Trophoblast cell (in vitro differentiated cells and primary cell): ENCODE measurements at regions not wholly inside any gene's neighbourhood (a gene's known extent, or its start where the extent isn't known, plus 50 kb on each side); places are given as distances from the start of the nearest gene placed in this dataset.

ENCODE experiments used
- DNase-seq, 2 donors: peaks; one replicate each; pipeline ENCODE4 v3.0.0-alpha.2; 2016
- H2AFZ ChIP-seq: 2 replicates; pipeline ENCODE4 v1.6.1; 2013; ENCODE audit warnings: low read length, moderate library complexity, mild to moderate bottlenecking; ENCODE audit not compliant: insufficient read depth, poor library complexity
- H2AK5ac ChIP-seq: 2 replicates; pipeline ENCODE4 v1.6.1; 2013; ENCODE audit warnings: mild to moderate bottlenecking, low read length
- H2BK120ac ChIP-seq: 2 replicates; pipeline ENCODE4 v1.6.1; 2013; ENCODE audit warnings: low read length, mild to moderate bottlenecking, moderate library complexity; ENCODE audit not compliant: insufficient read depth, poor library complexity
- H2BK12ac ChIP-seq: 2 replicates; pipeline ENCODE4 v1.6.1; 2013; ENCODE audit warnings: mild to moderate bottlenecking, low read length, moderate library complexity
- H2BK5ac ChIP-seq: 2 replicates; pipeline ENCODE4 v1.6.1; 2013; ENCODE audit warnings: low read length, low read depth, moderate library complexity, mild to moderate bottlenecking; ENCODE audit not compliant: poor library complexity
- H3K14ac ChIP-seq: 2 replicates; pipeline ENCODE4 v1.6.1; 2013; ENCODE audit warnings: mild to moderate bottlenecking, low read length
- H3K18ac ChIP-seq: 2 replicates; pipeline ENCODE4 v1.6.1; 2013; ENCODE audit warnings: mild to moderate bottlenecking, low read length
- H3K23ac ChIP-seq: 2 replicates; pipeline ENCODE4 v1.6.1; 2013; ENCODE audit warnings: low read length
- H3K27ac ChIP-seq: 2 replicates; pipeline ENCODE4 v1.5.1; 2013; ENCODE audit warnings: low read depth, mild to moderate bottlenecking, inconsistent platforms, low read length, moderate library complexity
- H3K27me3 ChIP-seq: 2 replicates; pipeline ENCODE4 v1.6.1; 2013; ENCODE audit warnings: inconsistent platforms, mild to moderate bottlenecking, low read length, moderate library complexity; ENCODE audit not compliant: insufficient read depth
- H3K36me3 ChIP-seq, 2 experiments: 1 replicate in 1 of 2; 2 replicates in 1 of 2; pipeline ENCODE4 v1.6.1; 2013; ENCODE audit warnings: low read length in 2 of 2, mild to moderate bottlenecking in 2 of 2, moderate library complexity in 1 of 2; ENCODE audit not compliant: insufficient read depth in 2 of 2, control insufficient read depth in 1 of 2
- H3K4ac ChIP-seq: 2 replicates; pipeline ENCODE4 v1.6.1; 2013; ENCODE audit warnings: low read depth, mild to moderate bottlenecking, low read length, moderate library complexity
- H3K4me1 ChIP-seq, 2 experiments: 1 replicate in 1 of 2; 2 replicates in 1 of 2; pipeline ENCODE4 v1.6.1; 2013; ENCODE audit warnings: low read length in 2 of 2, mild to moderate bottlenecking in 2 of 2, moderate library complexity in 1 of 2; ENCODE audit not compliant: insufficient read depth in 2 of 2, control insufficient read depth in 1 of 2
- H3K4me2 ChIP-seq: 2 replicates; pipeline ENCODE4 v1.6.1; 2013; ENCODE audit warnings: inconsistent platforms, mild to moderate bottlenecking, low read length, moderate library complexity
- H3K4me3 ChIP-seq: 2 replicates; pipeline ENCODE4 v1.5.1; 2013; ENCODE audit warnings: mild to moderate bottlenecking, low read depth, low read length, inconsistent platforms
- H3K79me1 ChIP-seq: one replicate; pipeline ENCODE4 v1.6.1; 2013; ENCODE audit warnings: low read length
- H3K79me2 ChIP-seq: 2 replicates; pipeline ENCODE4 v1.6.1; 2013; ENCODE audit warnings: low read length, mild to moderate bottlenecking; ENCODE audit not compliant: control insufficient read depth, insufficient read depth, poor library complexity
- H3K9ac ChIP-seq: 2 replicates; pipeline ENCODE4 v1.6.1; 2013; ENCODE audit warnings: mild to moderate bottlenecking, low read length
- H3K9me3 ChIP-seq: 2 replicates; pipeline ENCODE4 v1.6.1; 2013; ENCODE audit warnings: low read depth, mild to moderate bottlenecking, control low read depth, inconsistent platforms, low read length; ENCODE audit not compliant: insufficient read depth
- H4K12ac ChIP-seq: 2 replicates; pipeline ENCODE4 v1.6.1; 2013; ENCODE audit warnings: low read depth, mild to moderate bottlenecking, low read length, moderate library complexity
- H4K8ac ChIP-seq: 2 replicates; pipeline ENCODE4 v1.6.1; 2013; ENCODE audit warnings: low read depth, mild to moderate bottlenecking, low read length, moderate library complexity
- H4K91ac ChIP-seq: one replicate; pipeline ENCODE4 v1.6.1; 2013; ENCODE audit warnings: low read depth, mild to moderate bottlenecking, low read length, moderate library complexity
- WGBS: extraction: QIAGEN DNeasy Blood & Tissue Kit; methylation state at CpG from one replicate; pipeline ENCODE4 v1.1.7; 2013; ENCODE audit warnings: missing lambda C conversion rate; ENCODE audit not compliant: insufficient read length, insufficient coverage; ENCODE audit errors: extremely low coverage; 5-methylcytosine and 5-hydroxymethylcytosine counted together

- no peak overlapping the region for H2BK120ac ChIP-seq
- no peak overlapping the region for H4K91ac ChIP-seq
- H3K36me3 ChIP-seq: no peaks in the 10 kb centered on the region
- H4K12ac ChIP-seq: no peak overlapping the region
- H3K27me3 ChIP-seq: no peaks in the 10 kb centered on the region
- no peaks in the 10 kb centered on the region for H3K9me3 ChIP-seq
- WGBS: no CpG with 5 or more reads among the region's 4 CpGs
- H3K79me1 ChIP-seq: no peaks in the 10 kb centered on the region
- H2AFZ ChIP-seq: no peak overlapping the region
- H3K4me2 ChIP-seq: no peak overlapping the region
- H2AK5ac ChIP-seq: no peak overlapping the region
- H3K4me3 ChIP-seq: no peak overlapping the region
- H3K4me1 ChIP-seq: no peaks in the 10 kb centered on the region
- DNase-seq: no peak
- no peak overlapping the region for H2BK5ac ChIP-seq
- H2BK12ac ChIP-seq: no peak overlapping the region
- no peaks in the 10 kb centered on the region for H3K79me2 ChIP-seq
- no peak overlapping the region for H3K18ac ChIP-seq
- H3K4ac ChIP-seq: no peak overlapping the region
- H3K9ac ChIP-seq: no peak overlapping the region
- no peak overlapping the region for H3K27ac ChIP-seq
- H3K14ac ChIP-seq: no peak overlapping the region
- H3K23ac ChIP-seq: no peak overlapping the region
- no peak overlapping the region for H4K8ac ChIP-seq
These were observed 270.3 kb downstream of the RWDD3 start for GRCh38 chr1:95504321-95504720.

- Histone ChIP-seq H4K8ac (no peak overlapping the region), H2BK120ac (no peak overlapping the region), H3K79me2 (no peaks in the 10 kb centered on the region), H3K9ac (no peak overlapping the region), H2AFZ (no peak overlapping the region), H2BK5ac (no peak overlapping the region), H3K4me2 (no peak overlapping the region), H4K12ac (no peak overlapping the region), H3K27ac (no peak overlapping the region), H3K27me3 (no peaks in the 10 kb centered on the region), H3K23ac (no peak overlapping the region), H3K36me3 (no peaks in the 10 kb centered on the region), H3K4me1 (no peaks in the 10 kb centered on the region), H3K4ac (no peak overlapping the region), H3K14ac (no peak overlapping the region), H3K4me3 (no peak overlapping the region), H4K91ac (no peak overlapping the region), H3K18ac (no peak overlapping the region), H3K79me1 (no peaks in the 10 kb centered on the region), H3K9me3 (no peaks in the 10 kb centered on the region), H2AK5ac (no peak overlapping the region), H2BK12ac (no peak overlapping the region)
- DNase-seq: no peak
- WGBS: no CpG with 5 or more reads among the region's 4 CpGs
These were observed 272.9 kb downstream of the RWDD3 start for GRCh38 chr1:95506736-95507414.

- Histone ChIP-seq H3K36me3 (no peaks in the 10 kb centered on the region), H4K91ac (no peak overlapping the region), H2AFZ (no peak overlapping the region), H3K79me1 (no peaks in the 10 kb centered on the region), H3K27me3 (no peaks in the 10 kb centered on the region), H3K9ac (no peak overlapping the region), H4K8ac (no peak overlapping the region), H3K4ac (no peak overlapping the region), H3K4me1 (no peaks in the 10 kb centered on the region), H3K18ac (no peak overlapping the region), H2BK120ac (no peak overlapping the region), H3K79me2 (no peaks in the 10 kb centered on the region), H3K4me2 (no peak overlapping the region), H2BK12ac (no peak overlapping the region), H3K27ac (no peak overlapping the region), H3K9me3 (no peaks in the 10 kb centered on the region), H3K14ac (no peak overlapping the region), H4K12ac (no peak overlapping the region), H3K4me3 (no peak overlapping the region), H2BK5ac (no peak overlapping the region), H2AK5ac (no peak overlapping the region), H3K23ac (no peak overlapping the region)
- WGBS: no CpG with 5 or more reads among the region's 8 CpGs
- no peak for DNase-seq
These were observed 276.0 kb downstream of the RWDD3 start for GRCh38 chr1:95509989-95510388.

- Histone ChIP-seq H3K27ac (no peak overlapping the region), H4K91ac (no peak overlapping the region), H4K12ac (no peak overlapping the region), H3K14ac (no peak overlapping the region), H3K4me2 (no peak overlapping the region), H3K18ac (no peak overlapping the region), H3K79me2 (no peaks in the 10 kb centered on the region), H3K9ac (no peak overlapping the region), H3K4me3 (no peak overlapping the region), H3K79me1 (no peaks in the 10 kb centered on the region), H3K4me1 (no peaks in the 10 kb centered on the region), H3K27me3 (no peaks in the 10 kb centered on the region), H3K9me3 (no peaks in the 10 kb centered on the region), H2BK12ac (no peak overlapping the region), H2BK120ac (no peak overlapping the region), H3K23ac (no peak overlapping the region), H2AFZ (no peak overlapping the region), H3K4ac (no peak overlapping the region), H2BK5ac (no peak overlapping the region), H2AK5ac (no peak overlapping the region), H3K36me3 (no peaks in the 10 kb centered on the region), H4K8ac (no peak overlapping the region)
- no peak for DNase-seq
- no CpG with 5 or more reads among the region's 1 CpG for WGBS
These were observed 278.9 kb downstream of the RWDD3 start for GRCh38 chr1:95512925-95513324.
